Astrocyte (in vitro differentiated cells and primary cell): ENCODE measurements at regions not wholly inside any gene's neighbourhood (a gene's known extent, or its start where the extent isn't known, plus 50 kb on each side); places are given as distances from the start of the nearest gene placed in this dataset.

Experiments
- DNase-seq: peaks from one replicate; pipeline ENCODE4 v3.0.0-alpha.2; 2010; ENCODE audit warnings: low read depth
- FAIRE-seq: peaks from 2 replicates; lab custom pipeline; 2011; peaks lifted over from hg19 to GRCh38; lab: Jason Lieb, UNC
- H2AFZ ChIP-seq: 2 replicates; pipeline ENCODE4 v1.6.0; 2012; ENCODE audit warnings: low read depth, low read length, inconsistent platforms
- H3K27ac ChIP-seq: 2 replicates; pipeline ENCODE4 v1.5.1; 2011; ENCODE audit warnings: low read depth, low read length, inconsistent platforms
- H3K27me3 ChIP-seq: 2 replicates; pipeline ENCODE4 v1.6.0; 2011; ENCODE audit warnings: low read length, inconsistent platforms; ENCODE audit not compliant: insufficient read depth
- H3K36me3 ChIP-seq: 2 replicates; pipeline ENCODE4 v1.5.1; 2011; ENCODE audit warnings: low read length, inconsistent platforms; ENCODE audit not compliant: insufficient read depth
- H3K4me1 ChIP-seq: 2 replicates; pipeline ENCODE4 v1.5.1; 2011; ENCODE audit warnings: low read length, inconsistent platforms; ENCODE audit not compliant: insufficient read depth
- H3K4me2 ChIP-seq: 2 replicates; pipeline ENCODE4 v1.6.0; 2012; ENCODE audit warnings: low read length, inconsistent platforms
- H3K4me3 ChIP-seq: 2 replicates; pipeline ENCODE4 v1.5.1; 2011; ENCODE audit warnings: low read depth, mild to moderate bottlenecking, low read length, inconsistent platforms; ENCODE audit not compliant: insufficient read depth
- H3K79me2 ChIP-seq: 2 replicates; pipeline ENCODE4 v1.6.0; 2012; ENCODE audit warnings: mild to moderate bottlenecking, low read length, inconsistent platforms; ENCODE audit not compliant: insufficient read depth
- H3K9ac ChIP-seq: 2 replicates; pipeline ENCODE4 v1.6.0; 2012; ENCODE audit warnings: mild to moderate bottlenecking, low read length, inconsistent platforms
- H3K9me3 ChIP-seq: 2 replicates; pipeline ENCODE4 v1.5.1; 2012; ENCODE audit warnings: low read depth, mild to moderate bottlenecking, low read length, inconsistent platforms; ENCODE audit not compliant: insufficient read depth
- H4K20me1 ChIP-seq: 2 replicates; pipeline ENCODE4 v1.6.0; 2012; ENCODE audit warnings: low read length, inconsistent platforms; ENCODE audit not compliant: insufficient read depth
- H3K27ac Mint-ChIP-seq: one replicate; pipeline ENCODE4 v1.8.0; 2021; ENCODE audit warnings: mild to moderate bottlenecking, mixed read lengths; ENCODE audit not compliant: unreplicated experiment
- H3K27me3 Mint-ChIP-seq: one replicate; pipeline ENCODE4 v1.8.0; 2021; ENCODE audit warnings: low read depth, mixed read lengths; ENCODE audit not compliant: unreplicated experiment
- H3K36me3 Mint-ChIP-seq: one replicate; pipeline ENCODE4 v1.8.0; 2021; ENCODE audit warnings: low read depth, mixed read lengths; ENCODE audit not compliant: unreplicated experiment
- H3K4me1 Mint-ChIP-seq: one replicate; pipeline ENCODE4 v1.8.0; 2021; ENCODE audit warnings: low read depth, mixed read lengths; ENCODE audit not compliant: unreplicated experiment
- H3K4me3 Mint-ChIP-seq: one replicate; pipeline ENCODE4 v1.8.0; 2021; ENCODE audit warnings: mild to moderate bottlenecking, moderate library complexity, mixed read lengths; ENCODE audit not compliant: unreplicated experiment
- H3K9me3 Mint-ChIP-seq: one replicate; pipeline ENCODE4 v1.8.0; 2021; ENCODE audit warnings: mild to moderate bottlenecking, mixed read lengths; ENCODE audit not compliant: unreplicated experiment
- EZH2 ChIP-seq: IDR thresholded peaks from 2 replicates; pipeline ENCODE4 v1.6.1; 2012; ENCODE audit warnings: mild to moderate bottlenecking, low read length, inconsistent platforms; ENCODE audit not compliant: insufficient read depth
- TF ChIP-seq, protein P1 (sequence below): IDR thresholded peaks from 2 replicates; pipeline ENCODE4 v1.5.1; 2011; ENCODE audit warnings: low read depth, mild to moderate bottlenecking, inconsistent platforms, low read length, moderate library complexity; ENCODE audit not compliant: insufficient read depth

GRCh38 chr18:30271716-30272115, 770.8 kb downstream of the DSC3 start:
- Histone ChIP-seq H3K4me1 (no peaks in the 10 kb centered on the region), H3K9me3 (no peaks in the 10 kb centered on the region), H3K79me2 (no peaks in the 10 kb centered on the region), H3K9ac (no peak overlapping the region), H3K4me3 (no peak overlapping the region), H3K27me3 (no peaks in the 10 kb centered on the region), H3K27ac (no peak overlapping the region), H3K4me2 (no peak overlapping the region), H2AFZ (no peak overlapping the region), H3K36me3 (no peaks in the 10 kb centered on the region), H4K20me1 (no peaks in the 10 kb centered on the region)
- FAIRE-seq (no peak), DNase-seq (no peak)
- Mint-ChIP-seq H3K4me1 (no peaks in the 10 kb centered on the region), H3K36me3 (no peaks in the 10 kb centered on the region), H3K4me3 (no peak overlapping the region), H3K27ac (no peak overlapping the region), H3K27me3 (no peaks in the 10 kb centered on the region), H3K9me3 (no peaks in the 10 kb centered on the region)
- TF ChIP-seq, protein P1, sequence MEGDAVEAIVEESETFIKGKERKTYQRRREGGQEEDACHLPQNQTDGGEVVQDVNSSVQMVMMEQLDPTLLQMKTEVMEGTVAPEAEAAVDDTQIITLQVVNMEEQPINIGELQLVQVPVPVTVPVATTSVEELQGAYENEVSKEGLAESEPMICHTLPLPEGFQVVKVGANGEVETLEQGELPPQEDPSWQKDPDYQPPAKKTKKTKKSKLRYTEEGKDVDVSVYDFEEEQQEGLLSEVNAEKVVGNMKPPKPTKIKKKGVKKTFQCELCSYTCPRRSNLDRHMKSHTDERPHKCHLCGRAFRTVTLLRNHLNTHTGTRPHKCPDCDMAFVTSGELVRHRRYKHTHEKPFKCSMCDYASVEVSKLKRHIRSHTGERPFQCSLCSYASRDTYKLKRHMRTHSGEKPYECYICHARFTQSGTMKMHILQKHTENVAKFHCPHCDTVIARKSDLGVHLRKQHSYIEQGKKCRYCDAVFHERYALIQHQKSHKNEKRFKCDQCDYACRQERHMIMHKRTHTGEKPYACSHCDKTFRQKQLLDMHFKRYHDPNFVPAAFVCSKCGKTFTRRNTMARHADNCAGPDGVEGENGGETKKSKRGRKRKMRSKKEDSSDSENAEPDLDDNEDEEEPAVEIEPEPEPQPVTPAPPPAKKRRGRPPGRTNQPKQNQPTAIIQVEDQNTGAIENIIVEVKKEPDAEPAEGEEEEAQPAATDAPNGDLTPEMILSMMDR: no peak
- no peak for TF ChIP-seq EZH2

- no peak for FAIRE-seq
These were observed 777.4 kb downstream of the DSC3 start for GRCh38 chr18:30265190-30265589.

DNA sequence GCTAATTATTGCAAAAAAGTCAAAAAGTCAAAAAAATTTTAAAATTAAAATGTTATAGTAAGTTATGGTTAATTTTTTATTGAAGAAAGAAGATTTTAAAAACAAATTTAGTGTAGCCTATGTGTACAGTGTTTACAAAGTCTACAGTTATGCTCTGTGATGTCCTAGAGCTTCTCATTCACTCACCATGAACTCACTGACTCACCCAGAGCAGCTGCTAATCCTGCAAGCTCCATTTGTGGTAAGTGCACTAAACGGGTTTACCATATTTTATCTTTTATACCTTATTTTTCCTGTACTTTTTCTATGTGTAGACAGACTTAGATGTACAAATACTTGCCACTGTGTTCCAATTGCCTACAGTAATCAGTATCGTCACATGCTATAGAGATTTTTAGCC, 788.2 kb downstream of the DSC3 start:
- FAIRE-seq: no peak
- Histone ChIP-seq H3K27me3 (no peaks in the 10 kb centered on the region), H3K4me3 (no peak overlapping the region)

More at GRCh38 chr18:30265190-30265589, 777.4 kb downstream of the DSC3 start:
- TF ChIP-seq EZH2: no peak
- TF ChIP-seq, protein P1: no peak
- Histone ChIP-seq H3K27ac (no peak overlapping the region), H3K9ac (no peak overlapping the region), H3K79me2 (no peaks in the 10 kb centered on the region), H4K20me1 (no peaks in the 10 kb centered on the region), H3K4me3 (no peak overlapping the region), H3K4me1 (no peaks in the 10 kb centered on the region), H3K9me3 (no peaks in the 10 kb centered on the region), H3K27me3 (no peaks in the 10 kb centered on the region), H3K36me3 (no peaks in the 10 kb centered on the region), H2AFZ (no peak overlapping the region), H3K4me2 (no peak overlapping the region)
- no peaks in the 10 kb centered on the region for H3K27me3 Mint-ChIP-seq
- no peak overlapping the region for H3K27ac Mint-ChIP-seq
- no peak for DNase-seq
- H3K4me3 Mint-ChIP-seq: no peak overlapping the region
- no peaks in the 10 kb centered on the region for H3K9me3 Mint-ChIP-seq
- no peaks in the 10 kb centered on the region for H3K36me3 Mint-ChIP-seq
- H3K4me1 Mint-ChIP-seq: no peaks in the 10 kb centered on the region

More for the DNA sequence above, 788.2 kb downstream of the DSC3 start:
- Histone ChIP-seq H3K9ac (no peak overlapping the region), H4K20me1 (no peaks in the 10 kb centered on the region), H3K27ac (no peak overlapping the region), H3K4me2 (no peak overlapping the region), H3K79me2 (no peaks in the 10 kb centered on the region), H2AFZ (no peak overlapping the region), H3K9me3 (no peaks in the 10 kb centered on the region), H3K36me3 (no peaks in the 10 kb centered on the region), H3K4me1 (no peaks in the 10 kb centered on the region)
- no peaks in the 10 kb centered on the region for H3K27me3 Mint-ChIP-seq
- no peaks in the 10 kb centered on the region for H3K4me1 Mint-ChIP-seq
- H3K9me3 Mint-ChIP-seq: peaks cover 2% of the 10 kb centered on the region
- TF ChIP-seq, protein P1: no peak
- TF ChIP-seq EZH2: no peak
- H3K4me3 Mint-ChIP-seq: no peak overlapping the region
- DNase-seq: no peak
- H3K27ac Mint-ChIP-seq: no peak overlapping the region
- H3K36me3 Mint-ChIP-seq: no peaks in the 10 kb centered on the region
